CD14-positive monocyte (primary cell): ENCODE measurements at regions not wholly inside any gene's neighbourhood (a gene's known extent, or its start where the extent isn't known, plus 50 kb on each side); places are given as distances from the start of the nearest gene placed in this dataset.

Source experiments
- DNase-seq, 3 donors: peaks; one replicate each; pipeline ENCODE4 v3.0.0-alpha.2; 2011 to 2022
- H2AFZ ChIP-seq: 2 replicates; pipeline ENCODE4 v1.6.0; 2012; ENCODE audit warnings: mild to moderate bottlenecking, low read depth, low read length, inconsistent platforms; ENCODE audit not compliant: insufficient read depth, poor library complexity, severe bottlenecking
- H3K27ac ChIP-seq, 2 donors: 1 replicate in 1 of 2; 2 replicates in 1 of 2; pipeline ENCODE4 v1.5.1; 2012 to 2013; ENCODE audit warnings: low read length in 2 of 2, control low read depth in 1 of 2, inconsistent platforms in 1 of 2, low read depth in 1 of 2, mild to moderate bottlenecking in 1 of 2
- H3K27me3 ChIP-seq, 2 donors: one replicate each; pipeline versions ENCODE4 v1.6.0 to v1.6.1; 2011 to 2013; ENCODE audit warnings: low read length in 2 of 2; ENCODE audit not compliant: control insufficient read depth in 2 of 2, insufficient read depth in 2 of 2
- H3K36me3 ChIP-seq, 2 donors: replicated peaks in 1 of 2; 1 replicate in 1 of 2; 2 replicates in 1 of 2; pipeline versions ENCODE4 v1.5.1 to v1.6.1; 2012 to 2013; ENCODE audit warnings: low read length in 2 of 2, control low read depth in 1 of 2, inconsistent platforms in 1 of 2, mild to moderate bottlenecking in 1 of 2; ENCODE audit not compliant: insufficient read depth in 2 of 2, control insufficient read depth in 1 of 2
- H3K4me1 ChIP-seq, 2 donors: 1 replicate in 1 of 2; 2 replicates in 1 of 2; pipeline versions ENCODE4 v1.5.1 to v1.6.1; 2012 to 2013; ENCODE audit warnings: low read length in 2 of 2, control low read depth in 1 of 2, inconsistent platforms in 1 of 2, mild to moderate bottlenecking in 1 of 2, moderate library complexity in 1 of 2; ENCODE audit not compliant: insufficient read depth in 2 of 2, control insufficient read depth in 1 of 2
- H3K4me2 ChIP-seq: replicated peaks from 2 replicates; pipeline ENCODE3; 2012; ENCODE audit warnings: low read length, moderate library complexity, mild to moderate bottlenecking; ENCODE audit not compliant: poor library complexity, severe bottlenecking; ENCODE audit errors: extremely low read depth
- H3K4me3 ChIP-seq, 3 experiments: fragments of 200-600 bp in 1 of 3; sonication (generic) in 1 of 3; replicated peaks in 1 of 3; 1 replicate in 2 of 3; 2 replicates in 1 of 3; pipeline ENCODE4 v1.5.1; 2011 to 2013; ENCODE audit warnings: low read length in 3 of 3, mild to moderate bottlenecking in 3 of 3, control low read depth in 2 of 3, low read depth in 2 of 3, inconsistent platforms in 1 of 3, moderate library complexity in 1 of 3
- H3K79me2 ChIP-seq: 2 replicates; pipeline ENCODE4 v1.6.0; 2012; ENCODE audit warnings: mild to moderate bottlenecking, control low read depth, inconsistent platforms, low read length, moderate library complexity; ENCODE audit not compliant: insufficient read depth
- H3K9ac ChIP-seq: 2 replicates; pipeline ENCODE4 v1.6.0; 2017; ENCODE audit warnings: low read length, mild to moderate bottlenecking; ENCODE audit not compliant: insufficient read depth, poor library complexity, severe bottlenecking
- H3K9me3 ChIP-seq, 2 donors: replicated peaks in 1 of 2; 1 replicate in 1 of 2; 2 replicates in 1 of 2; pipeline versions ENCODE4 v1.5.1 to v1.6.1; 2012 to 2013; ENCODE audit warnings: low read length in 2 of 2, control low read depth in 1 of 2; ENCODE audit not compliant: control insufficient read depth in 1 of 2, insufficient read depth in 1 of 2
- H4K20me1 ChIP-seq: 2 replicates; pipeline ENCODE4 v1.6.0; 2012; ENCODE audit warnings: mild to moderate bottlenecking, low read length, control low read depth, moderate library complexity; ENCODE audit not compliant: insufficient read depth
- H3K27ac Mint-ChIP-seq, 7 donors: one replicate each; pipeline ENCODE4 v1.8.0; 2020; ENCODE audit warnings: mild to moderate bottlenecking in 7 of 7, mixed read lengths in 7 of 7, moderate library complexity in 6 of 7, inconsistent platforms in 2 of 7
- H3K27me3 Mint-ChIP-seq, 3 donors: one replicate each; pipeline ENCODE4 v1.8.0; 2021 to 2022; ENCODE audit warnings: low read depth in 3 of 3, mild to moderate bottlenecking in 3 of 3, mixed read lengths in 3 of 3, moderate library complexity in 3 of 3, inconsistent platforms in 1 of 3
- H3K36me3 Mint-ChIP-seq, 2 donors: one replicate each; pipeline ENCODE4 v1.8.0; 2020; ENCODE audit warnings: mixed read lengths in 2 of 2, inconsistent platforms in 1 of 2, mild to moderate bottlenecking in 1 of 2
- H3K4me1 Mint-ChIP-seq: one replicate; pipeline ENCODE4 v1.8.0; 2020; ENCODE audit warnings: mild to moderate bottlenecking, mixed read lengths
- H3K4me3 Mint-ChIP-seq, 2 donors: one replicate each; pipeline ENCODE4 v1.8.0; 2020; ENCODE audit warnings: mild to moderate bottlenecking in 2 of 2, mixed read lengths in 2 of 2, moderate library complexity in 1 of 2
- H3K9me3 Mint-ChIP-seq, 7 donors: one replicate each; pipeline ENCODE4 v1.8.0; 2020 to 2022; ENCODE audit warnings: mixed read lengths in 7 of 7, mild to moderate bottlenecking in 6 of 7, moderate library complexity in 6 of 7, inconsistent platforms in 2 of 7
- WGBS: methylation state at CpG from one replicate; pipeline ENCODE4 v1.1.5; 2013; ENCODE audit warnings: missing lambda C conversion rate; ENCODE audit not compliant: insufficient coverage; 5-methylcytosine and 5-hydroxymethylcytosine counted together
- intact Hi-C, 2 donors: fragments of 100-400 bp; cut with micrococcal nuclease; formaldehyde crosslinking; loops; one replicate each; pipeline versions ENCODE4 v1.15.0 to v1.15.1; 2023
- TF ChIP-seq, protein P1 (sequence below): fragments of 200-600 bp; IDR thresholded peaks from one replicate; pipeline ENCODE4 v1.8.0; 2022; ENCODE audit warnings: antibody characterized with exemption, mild to moderate bottlenecking

DNA sequence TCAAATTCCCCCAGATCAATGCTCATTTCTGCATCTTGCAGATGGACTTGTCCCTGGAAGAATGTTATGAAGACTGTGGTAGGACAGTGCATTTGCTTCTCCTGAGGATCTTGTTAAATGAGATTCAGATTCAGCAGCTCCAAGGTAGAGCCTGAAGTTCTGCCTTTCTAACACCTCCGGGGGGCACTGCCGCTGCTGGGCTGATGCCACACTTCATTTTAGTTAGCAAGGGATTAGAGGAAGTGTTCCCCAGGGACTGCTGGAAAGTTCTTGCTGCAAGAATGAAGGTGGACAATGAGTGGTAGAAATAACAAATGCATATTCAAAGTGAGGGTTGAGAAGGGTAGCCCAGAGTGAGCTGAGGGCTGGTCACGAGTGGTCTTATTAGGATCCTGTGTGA lies 434.3 kb upstream of the AKR1E2 start:
- H3K79me2 ChIP-seq: no peaks in the 10 kb centered on the region
- no peaks in the 10 kb centered on the region for H3K4me1 ChIP-seq
- no peak overlapping the region for H3K4me3 ChIP-seq
- no peaks in the 10 kb centered on the region for H3K36me3 Mint-ChIP-seq
- peaks cover 0 to 2% (median 0%) of the 10 kb centered on the region in 7 donors for H3K9me3 Mint-ChIP-seq
- H3K4me2 ChIP-seq: no peak overlapping the region
- intact Hi-C loops: no loop called here
- H3K27me3 Mint-ChIP-seq: peaks cover 0 to 1% (median 0%) of the 10 kb centered on the region in 3 donors
- no peaks in the 10 kb centered on the region for H3K9me3 ChIP-seq
- no peak overlapping the region for H2AFZ ChIP-seq
- no peak overlapping the region for H3K27ac ChIP-seq
- H4K20me1 ChIP-seq: no peaks in the 10 kb centered on the region
- H3K27me3 ChIP-seq: no peaks in the 10 kb centered on the region
- DNase-seq: no peak
- H3K27ac Mint-ChIP-seq: peak overlapping the region in 1 of 7 donors; percentile 11
- no peaks in the 10 kb centered on the region for H3K4me1 Mint-ChIP-seq
- 92% methylated on average over 2 of the region's 3 CpGs for WGBS
- H3K36me3 ChIP-seq: no peaks in the 10 kb centered on the region
- no peak overlapping the region for H3K4me3 Mint-ChIP-seq
- TF ChIP-seq, protein P1, sequence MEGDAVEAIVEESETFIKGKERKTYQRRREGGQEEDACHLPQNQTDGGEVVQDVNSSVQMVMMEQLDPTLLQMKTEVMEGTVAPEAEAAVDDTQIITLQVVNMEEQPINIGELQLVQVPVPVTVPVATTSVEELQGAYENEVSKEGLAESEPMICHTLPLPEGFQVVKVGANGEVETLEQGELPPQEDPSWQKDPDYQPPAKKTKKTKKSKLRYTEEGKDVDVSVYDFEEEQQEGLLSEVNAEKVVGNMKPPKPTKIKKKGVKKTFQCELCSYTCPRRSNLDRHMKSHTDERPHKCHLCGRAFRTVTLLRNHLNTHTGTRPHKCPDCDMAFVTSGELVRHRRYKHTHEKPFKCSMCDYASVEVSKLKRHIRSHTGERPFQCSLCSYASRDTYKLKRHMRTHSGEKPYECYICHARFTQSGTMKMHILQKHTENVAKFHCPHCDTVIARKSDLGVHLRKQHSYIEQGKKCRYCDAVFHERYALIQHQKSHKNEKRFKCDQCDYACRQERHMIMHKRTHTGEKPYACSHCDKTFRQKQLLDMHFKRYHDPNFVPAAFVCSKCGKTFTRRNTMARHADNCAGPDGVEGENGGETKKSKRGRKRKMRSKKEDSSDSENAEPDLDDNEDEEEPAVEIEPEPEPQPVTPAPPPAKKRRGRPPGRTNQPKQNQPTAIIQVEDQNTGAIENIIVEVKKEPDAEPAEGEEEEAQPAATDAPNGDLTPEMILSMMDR: no peak
- H3K9ac ChIP-seq: no peak overlapping the region

DNA sequence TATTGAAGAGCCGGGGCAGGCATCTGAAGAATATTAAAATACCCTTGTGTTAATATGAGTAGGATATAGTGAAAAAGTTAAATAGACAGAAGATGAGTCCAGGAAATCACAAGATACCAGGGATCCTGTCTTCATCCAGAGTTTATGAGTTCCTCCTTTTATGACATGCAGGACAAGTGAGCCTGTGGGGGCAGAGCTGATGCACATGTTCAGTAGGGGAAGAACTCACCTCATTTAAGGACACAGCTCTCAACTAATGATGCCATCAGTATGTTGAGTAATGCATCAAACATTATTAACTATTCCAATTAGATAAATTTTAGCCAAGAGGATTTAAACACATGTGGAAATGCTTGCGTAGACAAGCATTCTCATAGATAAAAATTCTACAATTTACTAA lies 435.8 kb upstream of the AKR1E2 start:
- Mint-ChIP-seq H3K4me3 (no peak overlapping the region), H3K27ac (no peak overlapping the region), H3K27me3 (peaks cover 0 to under 1% (median 0%) of the 10 kb centered on the region in 3 donors), H3K4me1 (no peaks in the 10 kb centered on the region), H3K9me3 (peaks cover 0 to 2% (median 0%) of the 10 kb centered on the region in 7 donors), H3K36me3 (no peaks in the 10 kb centered on the region)
- H3K4me3 ChIP-seq: no peak overlapping the region
- no peaks in the 10 kb centered on the region for H3K9me3 ChIP-seq
- TF ChIP-seq, protein P1: no peak
- no peak overlapping the region for H3K9ac ChIP-seq
- WGBS: no CpG with 5 or more reads among the region's 2 CpGs
- H3K4me1 ChIP-seq: no peaks in the 10 kb centered on the region
- no peak for DNase-seq
- H3K79me2 ChIP-seq: no peaks in the 10 kb centered on the region
- H3K27ac ChIP-seq: no peak overlapping the region
- no peaks in the 10 kb centered on the region for H3K27me3 ChIP-seq
- H2AFZ ChIP-seq: no peak overlapping the region
- intact Hi-C loops: no loop called here
- no peak overlapping the region for H3K4me2 ChIP-seq
- H3K36me3 ChIP-seq: no peaks in the 10 kb centered on the region
- no peaks in the 10 kb centered on the region for H4K20me1 ChIP-seq
